ENCODE measurements at regions not wholly inside any gene's neighbourhood (a gene's known extent, or its start where the extent isn't known, plus 50 kb on each side); places are given as distances from the start of the nearest gene placed in this dataset.

DNA sequence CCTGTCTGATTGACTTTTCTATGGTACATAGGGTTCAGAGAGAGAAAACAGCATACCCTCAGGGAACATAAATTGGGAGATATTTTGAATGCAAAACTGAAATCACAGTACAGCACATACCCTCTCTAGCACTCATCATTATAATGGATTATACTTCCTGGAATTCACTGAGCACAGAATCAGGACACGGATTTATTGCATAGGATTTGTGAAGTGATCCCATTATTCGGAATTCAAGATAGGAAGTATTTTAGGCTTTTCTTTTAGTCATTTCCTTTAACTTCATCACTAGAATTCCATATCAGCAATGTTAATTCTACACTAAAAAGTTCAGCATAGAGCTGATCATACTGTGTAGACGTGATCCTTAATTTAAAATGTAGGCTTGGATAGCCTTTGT lies 407.0 kb downstream of the PID1 start:
- no peak for DNase-seq

- DNase-seq = no peak
Measured at GRCh38 chr2:228860601-228861285, 410.3 kb downstream of the PID1 start.

DNA sequence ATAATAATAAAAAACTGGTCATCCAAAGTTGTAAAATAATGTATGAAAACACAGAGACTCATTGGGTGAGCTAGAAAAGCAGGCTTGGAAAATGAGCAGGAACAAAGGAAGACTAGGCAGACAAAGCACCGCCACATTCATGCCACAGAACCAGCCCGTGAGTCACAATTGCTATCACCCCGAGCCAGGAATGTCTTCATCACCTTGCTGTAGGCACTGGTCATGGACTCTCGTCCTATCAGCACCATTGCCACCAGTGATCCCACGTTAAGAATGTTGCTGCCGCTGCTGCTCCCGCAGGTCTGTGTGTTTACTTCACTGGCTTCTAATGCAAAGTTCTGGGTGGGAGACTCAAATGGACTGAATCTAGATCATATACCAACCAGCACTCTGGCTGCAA lies 417.9 kb downstream of the PID1 start:
- no peak for DNase-seq

GRCh38 chr2:228848638-228849037 lies 422.4 kb downstream of the PID1 start:
- no peak for DNase-seq

- no peak for DNase-seq
Measured at GRCh38 chr2:228847684-228848083, 423.4 kb downstream of the PID1 start.

GRCh38 chr2:228846161-228846560 lies 424.9 kb downstream of the PID1 start:
- no peak for DNase-seq

- DNase-seq = no peak
Measured at GRCh38 chr2:228845162-228845925, 425.7 kb downstream of the PID1 start.

- DNase-seq = no peak
Measured at GRCh38 chr2:228841877-228842276, 429.2 kb downstream of the PID1 start.

- DNase-seq = no peak
Measured at GRCh38 chr2:228841475-228841874, 429.6 kb downstream of the PID1 start.

GRCh38 chr2:228840743-228841114 lies 430.4 kb downstream of the PID1 start:
- DNase-seq = no peak

DNA sequence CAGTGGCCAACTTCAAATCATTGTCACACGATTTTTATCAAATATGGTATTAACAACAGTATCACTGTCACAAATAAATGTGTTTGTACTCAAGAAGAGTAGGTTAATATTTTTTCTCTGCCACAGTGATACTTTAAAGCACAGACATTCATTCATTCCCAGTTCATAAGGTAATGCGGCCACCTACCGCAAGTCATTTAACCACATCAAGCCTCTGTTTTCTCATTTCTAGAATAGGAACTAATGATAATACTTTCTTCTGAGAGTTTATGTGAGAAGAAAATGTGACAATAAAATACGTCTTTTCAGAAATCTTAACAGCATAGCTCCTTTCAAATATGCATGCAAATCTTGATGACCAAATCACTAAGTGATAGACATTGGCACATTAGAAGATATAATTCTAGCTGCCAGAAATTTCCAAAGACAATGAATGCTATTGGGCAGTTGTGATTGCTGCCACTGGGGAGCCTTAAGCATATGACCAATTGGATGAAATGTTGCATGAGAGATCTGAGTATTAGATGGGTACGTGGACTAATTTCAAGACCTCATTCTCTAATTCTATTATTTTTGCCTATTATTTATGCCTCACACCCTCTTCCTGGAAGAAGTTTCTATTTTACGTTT lies 430.9 kb downstream of the PID1 start:
- no peak for DNase-seq

GRCh38 chr2:228839421-228839876 lies 431.6 kb downstream of the PID1 start:
- no peak for DNase-seq

DNA sequence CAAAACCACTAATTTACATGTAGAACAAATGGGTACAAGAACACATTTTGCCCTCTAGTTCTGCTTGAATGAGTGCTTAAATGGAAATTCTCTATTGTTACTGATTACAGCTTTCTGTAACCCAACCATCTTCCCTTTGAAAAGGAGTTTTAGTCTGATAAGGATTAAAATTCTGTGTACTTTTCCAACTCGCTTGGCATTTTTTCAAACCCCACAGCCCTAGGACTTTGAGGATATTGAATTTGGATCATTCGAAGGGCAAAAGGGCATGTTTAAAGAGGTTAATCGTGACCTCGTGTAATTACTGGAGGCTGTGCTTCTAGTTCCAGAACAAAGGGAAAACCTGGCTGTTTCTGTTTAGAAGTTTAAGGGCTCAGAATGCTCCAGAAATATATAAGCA lies 432.3 kb downstream of the PID1 start:
- DNase-seq = no peak

DNA sequence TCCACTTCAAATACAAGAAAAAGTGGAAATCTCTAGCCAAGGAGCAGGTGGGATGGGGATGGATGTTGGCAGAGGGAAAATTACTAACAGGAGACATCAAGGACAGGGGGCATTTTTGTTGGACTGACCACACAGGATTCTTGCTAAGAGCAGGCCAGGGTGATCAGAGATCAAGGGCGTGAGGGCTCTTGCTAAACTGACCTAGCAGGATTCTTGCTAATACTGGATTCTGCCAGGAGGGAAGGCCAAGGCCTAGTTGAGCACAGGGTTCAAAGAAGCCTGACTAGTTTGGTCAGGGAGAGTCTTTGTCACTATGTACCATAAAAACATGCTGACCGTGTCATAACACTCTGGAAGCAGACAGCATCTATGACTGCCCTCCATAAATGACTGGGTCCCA lies 442.7 kb downstream of the PID1 start:
- DNase-seq = no peak

- DNase-seq = no peak
Measured at GRCh38 chr2:228827056-228827700, 443.9 kb downstream of the PID1 start.

GRCh38 chr2:228819701-228820100 lies 451.4 kb downstream of the PID1 start:
- DNase-seq = no peak

DNA sequence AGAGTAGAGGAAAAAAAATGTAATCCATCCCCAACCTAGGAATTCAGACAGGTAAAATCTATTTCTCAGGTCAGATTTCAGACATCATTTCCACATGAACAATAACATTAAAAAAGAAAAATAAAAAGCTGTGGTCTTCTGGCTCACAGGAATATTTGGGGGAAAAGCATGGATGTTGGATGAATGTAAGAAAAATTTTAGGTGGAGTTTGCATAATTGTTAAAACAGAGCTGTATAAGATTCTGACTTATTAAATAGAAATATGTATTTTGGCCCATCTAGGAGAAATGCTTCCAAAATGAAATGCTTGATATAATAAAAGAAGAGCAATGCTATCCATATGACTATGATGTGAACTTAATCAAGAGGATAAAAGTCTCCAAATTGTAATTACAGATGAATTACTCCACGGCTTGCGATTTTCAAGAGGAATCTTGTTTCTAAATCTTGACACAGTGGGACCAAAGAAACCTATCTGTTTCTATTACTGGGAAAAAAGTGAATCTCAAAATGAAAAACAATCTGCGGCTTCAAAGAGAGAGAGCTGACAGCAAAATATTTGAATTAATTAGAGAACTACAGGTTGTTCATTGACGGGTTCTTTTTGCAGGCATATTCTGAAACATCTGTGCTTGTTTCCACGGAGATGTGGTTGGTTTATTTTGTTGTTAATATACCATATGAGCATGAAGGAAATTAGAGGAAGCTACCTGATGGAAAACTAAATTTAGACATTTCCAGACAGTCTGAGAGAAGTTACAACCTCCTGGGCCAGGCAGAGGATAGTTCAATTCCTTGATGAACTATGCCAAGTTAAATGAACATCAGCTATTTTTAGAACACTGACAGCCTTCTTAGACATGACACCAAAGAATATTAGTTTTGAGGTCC lies 468.7 kb downstream of the PID1 start:
- no peak for DNase-seq

GRCh38 chr2:228801451-228801850 lies 469.6 kb downstream of the PID1 start:
- no peak for DNase-seq

DNA sequence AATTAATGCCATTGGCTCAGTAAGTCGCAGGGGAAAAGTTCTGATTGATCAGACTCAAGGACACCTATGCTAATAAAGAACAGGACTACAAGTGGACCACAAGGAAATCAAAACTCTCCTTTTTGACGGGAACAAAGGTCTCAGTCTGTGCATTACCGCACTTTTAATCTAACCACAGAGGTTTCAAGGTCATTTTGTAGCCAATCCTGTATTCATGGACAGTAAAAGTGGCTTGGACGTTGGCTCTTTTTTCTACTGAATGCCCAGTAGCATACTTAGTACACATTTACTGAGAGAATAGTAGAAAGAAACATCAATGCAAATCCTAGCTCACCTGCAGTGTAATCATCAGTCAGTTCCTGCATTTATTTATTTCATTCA lies 471.9 kb downstream of the PID1 start:
- DNase-seq = no peak

- DNase-seq = no peak
Measured at GRCh38 chr2:228798458-228799207, 472.5 kb downstream of the PID1 start.

Measured in anterior cingulate cortex (tissue), 58 donors.